ENCODE measurements at regions not wholly inside any gene's neighbourhood (a gene's known extent, or its start where the extent isn't known, plus 50 kb on each side); places are given as distances from the start of the nearest gene placed in this dataset.

GRCh38 chr15:32222716-32223115 lies 180.4 kb downstream of the GOLGA8K start:
- TF ChIP-seq CTCF (IDR thresholded peaks at IDR 0.05): no peak
- no peak for TF ChIP-seq POLR2A (IDR thresholded peaks at IDR 0.05)

All from Peyer's patch (tissue), 4 donors.